Testis (tissue), 2 donors: ENCODE measurements at regions not wholly inside any gene's neighbourhood (a gene's known extent, or its start where the extent isn't known, plus 50 kb on each side); places are given as distances from the start of the nearest gene placed in this dataset.

Experiments used
- POLR2A ChIP-seq: fragments of 450-650 bp; IDR thresholded peaks from one replicate; pipeline ENCODE4 v1.6.1; 2017; ENCODE audit warnings: antibody characterized with exemption, mild to moderate bottlenecking, moderate library complexity
- TF ChIP-seq, protein P1 (sequence below), 3 experiments: fragments of 450-650 bp in 2 of 3; fragments of 200-600 bp in 1 of 3; sonication (generic) in 1 of 3; IDR thresholded peaks; one replicate each; pipeline ENCODE4 v1.5.1; 2016 to 2019; ENCODE audit warnings: antibody characterized with exemption in 3 of 3, mild to moderate bottlenecking in 2 of 3, moderate library complexity in 1 of 3

DNA sequence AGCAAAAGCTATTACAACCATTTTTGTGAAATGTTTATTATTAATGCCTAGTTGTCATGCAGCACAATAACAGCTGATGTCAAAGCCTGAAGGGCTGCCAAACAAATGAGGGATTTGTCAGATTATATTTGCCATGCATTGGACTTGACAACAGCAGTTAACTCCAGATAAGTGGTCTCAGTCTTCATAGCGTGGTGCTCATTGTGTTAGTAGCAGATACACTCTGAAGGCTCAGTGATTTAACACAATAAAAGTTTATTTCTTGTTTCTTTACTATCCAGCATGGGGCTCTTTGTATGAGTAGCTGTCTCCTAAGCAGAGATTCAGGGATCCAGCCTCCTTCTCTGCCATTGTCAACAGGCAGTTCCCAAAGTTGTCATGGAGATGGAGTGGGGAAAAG lies 76.0 kb upstream of the PTGFRN start:
- TF ChIP-seq POLR2A, result no peak
- TF ChIP-seq, protein P1, sequence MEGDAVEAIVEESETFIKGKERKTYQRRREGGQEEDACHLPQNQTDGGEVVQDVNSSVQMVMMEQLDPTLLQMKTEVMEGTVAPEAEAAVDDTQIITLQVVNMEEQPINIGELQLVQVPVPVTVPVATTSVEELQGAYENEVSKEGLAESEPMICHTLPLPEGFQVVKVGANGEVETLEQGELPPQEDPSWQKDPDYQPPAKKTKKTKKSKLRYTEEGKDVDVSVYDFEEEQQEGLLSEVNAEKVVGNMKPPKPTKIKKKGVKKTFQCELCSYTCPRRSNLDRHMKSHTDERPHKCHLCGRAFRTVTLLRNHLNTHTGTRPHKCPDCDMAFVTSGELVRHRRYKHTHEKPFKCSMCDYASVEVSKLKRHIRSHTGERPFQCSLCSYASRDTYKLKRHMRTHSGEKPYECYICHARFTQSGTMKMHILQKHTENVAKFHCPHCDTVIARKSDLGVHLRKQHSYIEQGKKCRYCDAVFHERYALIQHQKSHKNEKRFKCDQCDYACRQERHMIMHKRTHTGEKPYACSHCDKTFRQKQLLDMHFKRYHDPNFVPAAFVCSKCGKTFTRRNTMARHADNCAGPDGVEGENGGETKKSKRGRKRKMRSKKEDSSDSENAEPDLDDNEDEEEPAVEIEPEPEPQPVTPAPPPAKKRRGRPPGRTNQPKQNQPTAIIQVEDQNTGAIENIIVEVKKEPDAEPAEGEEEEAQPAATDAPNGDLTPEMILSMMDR (IDR thresholded peaks at IDR 0.05), result no peak
